KMS-11 (cell line): ENCODE measurements at regions not wholly inside any gene's neighbourhood (a gene's known extent, or its start where the extent isn't known, plus 50 kb on each side); places are given as distances from the start of the nearest gene placed in this dataset.

Experiments used
- H2AFZ ChIP-seq: fragments of 200-600 bp; sonication (generic); 2 replicates; pipeline ENCODE4 v1.6.1; 2016; ENCODE audit warnings: antibody characterized with exemption, mixed run types, low read depth
- H3K27ac ChIP-seq: fragments of 200-600 bp; sonication (generic); 2 replicates; pipeline ENCODE4 v1.6.1; 2016; ENCODE audit warnings: mild to moderate bottlenecking, mixed run types
- H3K27me3 ChIP-seq: fragments of 200-600 bp; sonication (generic); 2 replicates; pipeline ENCODE4 v1.6.1; 2017; ENCODE audit warnings: mild to moderate bottlenecking, low read depth, mixed run types, moderate library complexity; ENCODE audit not compliant: insufficient read depth
- H3K36me3 ChIP-seq: fragments of 200-600 bp; sonication (generic); 2 replicates; pipeline ENCODE4 v1.6.1; 2017; ENCODE audit warnings: mild to moderate bottlenecking, mixed run types; ENCODE audit not compliant: insufficient read depth
- H3K4me1 ChIP-seq: fragments of 200-600 bp; sonication (generic); 2 replicates; pipeline ENCODE4 v1.6.1; 2016; ENCODE audit warnings: mild to moderate bottlenecking, low read depth, mixed run types; ENCODE audit not compliant: poor library complexity, severe bottlenecking
- H3K4me2 ChIP-seq: fragments of 200-600 bp; sonication (generic); 2 replicates; pipeline ENCODE4 v1.7.0; 2016; ENCODE audit warnings: mild to moderate bottlenecking, mixed run types
- H3K4me3 ChIP-seq: fragments of 200-600 bp; sonication (generic); IDR thresholded peaks from 2 replicates; pipeline ENCODE4 v1.6.1; 2017; ENCODE audit warnings: low read depth, low read length, mixed read lengths; ENCODE audit not compliant: insufficient read depth
- H3K79me2 ChIP-seq: fragments of 200-600 bp; sonication (generic); 2 replicates; pipeline ENCODE4 v1.6.1; 2016; ENCODE audit warnings: low read depth, mixed run types; ENCODE audit not compliant: insufficient read depth
- H3K9ac ChIP-seq: fragments of 200-600 bp; sonication (generic); 2 replicates; pipeline ENCODE4 v1.6.1; 2016; ENCODE audit warnings: mild to moderate bottlenecking, mixed run types
- H4K20me1 ChIP-seq: fragments of 200-600 bp; sonication (generic); 2 replicates; pipeline ENCODE4 v1.6.1; 2016; ENCODE audit warnings: mild to moderate bottlenecking, mixed run types; ENCODE audit not compliant: insufficient read depth
- CTCF ChIP-seq: fragments of 200-600 bp; sonication (generic); conservative IDR thresholded peaks from 2 replicates; pipeline ENCODE4 v1.6.1; 2017; ENCODE audit warnings: low read depth, mild to moderate bottlenecking, antibody characterized with exemption, low read length, moderate library complexity, mixed read lengths

DNA sequence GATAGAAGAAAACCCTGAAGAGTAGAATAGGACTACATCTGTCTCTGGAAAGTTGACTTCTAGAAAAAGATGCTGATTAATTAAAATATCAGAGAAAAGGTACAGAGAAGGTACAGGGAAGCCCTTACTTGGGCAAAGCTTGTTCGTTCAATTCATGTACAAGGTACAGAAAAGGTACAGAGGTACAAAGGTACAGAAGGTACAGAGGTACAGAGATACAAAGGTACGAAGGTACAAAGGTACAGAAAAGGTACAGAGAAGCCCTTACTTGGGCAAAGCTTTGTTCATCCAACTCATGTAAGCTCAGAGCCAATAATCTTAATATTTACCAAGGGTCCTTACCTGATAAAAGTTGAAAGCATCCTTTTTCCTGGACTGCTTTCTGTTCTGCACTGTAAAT lies 182.3 kb downstream of the PCSK1 start:
- Histone ChIP-seq H3K9ac (no peak overlapping the region), H3K4me3 (no peak overlapping the region)
- TF ChIP-seq CTCF: no peak

GRCh38 chr5:96248131-96248530 lies 184.9 kb downstream of the PCSK1 start:
- H3K27me3 ChIP-seq: no peaks in the 10 kb centered on the region
- no peak overlapping the region for H3K4me2 ChIP-seq
- no peak overlapping the region for H3K9ac ChIP-seq
- no peaks in the 10 kb centered on the region for H3K4me1 ChIP-seq
- no peak overlapping the region for H3K4me3 ChIP-seq
- no peaks in the 10 kb centered on the region for H3K36me3 ChIP-seq
- no peaks in the 10 kb centered on the region for H3K79me2 ChIP-seq
- no peak for TF ChIP-seq CTCF
- H2AFZ ChIP-seq: no peak overlapping the region
- no peak overlapping the region for H3K27ac ChIP-seq
- no peaks in the 10 kb centered on the region for H4K20me1 ChIP-seq

More for the DNA sequence above, 182.3 kb downstream of the PCSK1 start:
- no peaks in the 10 kb centered on the region for H3K4me1 ChIP-seq
- no peaks in the 10 kb centered on the region for H3K36me3 ChIP-seq
- H4K20me1 ChIP-seq: no peaks in the 10 kb centered on the region
- no peaks in the 10 kb centered on the region for H3K27me3 ChIP-seq
- H3K79me2 ChIP-seq: no peaks in the 10 kb centered on the region
- H2AFZ ChIP-seq: no peak overlapping the region
- H3K4me2 ChIP-seq: no peak overlapping the region
- H3K27ac ChIP-seq: no peak overlapping the region

DNA sequence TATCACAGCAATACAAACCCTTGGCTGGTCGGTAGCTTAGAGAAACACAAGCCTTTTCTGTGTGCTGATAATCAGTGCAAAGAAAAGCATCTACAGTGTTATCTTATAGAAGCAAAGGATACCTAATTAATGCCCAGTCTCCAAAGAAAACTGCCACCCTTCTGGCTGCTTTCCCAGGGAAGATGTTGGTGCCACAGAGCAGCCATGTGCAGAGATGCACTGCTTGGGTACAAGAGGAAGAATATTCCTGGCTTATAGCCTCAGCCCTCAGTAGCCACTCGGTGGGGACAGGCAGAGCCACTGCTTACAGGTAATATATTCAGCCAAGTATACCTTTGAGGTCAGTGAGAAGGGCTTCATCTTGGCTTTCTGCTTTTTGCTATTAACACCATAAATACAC lies 185.3 kb downstream of the PCSK1 start:
- Histone ChIP-seq H3K27ac (no peak overlapping the region), H3K9ac (no peak overlapping the region), H3K36me3 (no peaks in the 10 kb centered on the region), H4K20me1 (no peaks in the 10 kb centered on the region), H3K4me1 (no peaks in the 10 kb centered on the region), H3K27me3 (no peaks in the 10 kb centered on the region), H3K4me3 (no peak overlapping the region), H2AFZ (no peak overlapping the region), H3K4me2 (no peak overlapping the region), H3K79me2 (no peaks in the 10 kb centered on the region)
- TF ChIP-seq CTCF: no peak

DNA sequence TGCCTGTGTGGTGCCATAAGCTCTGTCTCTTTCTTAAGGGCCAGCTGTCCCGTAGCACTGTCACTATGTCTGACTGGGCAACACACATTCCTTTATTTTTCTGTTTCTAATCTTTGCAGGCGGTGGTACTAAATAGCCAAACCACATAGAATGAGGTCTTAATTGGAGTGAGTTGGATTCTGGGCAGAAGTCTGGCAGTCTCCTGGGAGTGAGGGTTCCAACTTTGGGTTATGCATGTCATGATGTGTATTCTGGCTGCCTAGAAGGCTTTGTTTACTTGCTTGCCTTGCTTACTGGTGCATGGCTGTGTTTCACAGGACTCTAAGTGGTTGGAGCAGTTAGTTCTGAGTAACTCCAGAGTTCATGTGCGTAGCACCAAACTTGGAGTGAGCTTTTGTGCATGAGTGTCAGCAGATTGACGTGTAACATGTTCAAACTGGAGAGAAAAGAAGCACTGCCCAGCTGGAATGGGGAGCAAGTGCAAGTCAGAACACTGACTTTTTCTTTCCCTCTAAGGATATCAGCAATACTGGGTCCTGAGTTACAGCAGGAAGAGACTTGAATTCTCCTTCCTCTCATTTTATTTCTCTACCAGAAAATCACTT lies 185.8 kb downstream of the PCSK1 start:
- Histone ChIP-seq H3K79me2 (no peaks in the 10 kb centered on the region), H3K9ac (no peak overlapping the region), H3K4me3 (no peak overlapping the region), H3K27me3 (no peaks in the 10 kb centered on the region), H3K4me2 (no peak overlapping the region), H3K27ac (no peak overlapping the region), H3K36me3 (no peaks in the 10 kb centered on the region), H3K4me1 (no peaks in the 10 kb centered on the region), H4K20me1 (no peaks in the 10 kb centered on the region), H2AFZ (no peak overlapping the region)
- TF ChIP-seq CTCF: no peak
